DND-41 (cell line): ENCODE measurements at regions not wholly inside any gene's neighbourhood (a gene's known extent, or its start where the extent isn't known, plus 50 kb on each side); places are given as distances from the start of the nearest gene placed in this dataset.

Experiments
- CTCF ChIP-seq: IDR thresholded peaks from 2 replicates; pipeline ENCODE4 v1.5.1; 2012; ENCODE audit warnings: borderline replicate concordance, low read length, moderate library complexity, mild to moderate bottlenecking; ENCODE audit not compliant: poor library complexity, severe bottlenecking; ENCODE audit errors: extremely low read depth
- EZH2 ChIP-seq: IDR thresholded peaks from 3 replicates; pipeline ENCODE4 v1.6.1; 2012; ENCODE audit warnings: borderline replicate concordance, low read depth, mild to moderate bottlenecking, moderate library complexity, low read length, inconsistent platforms; ENCODE audit not compliant: severe bottlenecking

GRCh38 chr5:35331956-35332950 is 102.0 kb upstream of the PRLR start:
- TF ChIP-seq CTCF, result no peak
- no peak for TF ChIP-seq EZH2
